GM19455 (cell line): ENCODE measurements at regions not wholly inside any gene's neighbourhood (a gene's known extent, or its start where the extent isn't known, plus 50 kb on each side); places are given as distances from the start of the nearest gene placed in this dataset.
"Not testable (repeated sequence)": the region's sequence is repeated elsewhere in the genome, so short reads cannot be mapped to it uniquely, and the experiment has no call there.

ENCODE experiments used
- ATAC-seq: cut with Tn5 transposase; IDR thresholded peaks from one replicate; pipeline ENCODE4 v1.9.1; 2021; ENCODE audit not compliant: unreplicated experiment

DNA sequence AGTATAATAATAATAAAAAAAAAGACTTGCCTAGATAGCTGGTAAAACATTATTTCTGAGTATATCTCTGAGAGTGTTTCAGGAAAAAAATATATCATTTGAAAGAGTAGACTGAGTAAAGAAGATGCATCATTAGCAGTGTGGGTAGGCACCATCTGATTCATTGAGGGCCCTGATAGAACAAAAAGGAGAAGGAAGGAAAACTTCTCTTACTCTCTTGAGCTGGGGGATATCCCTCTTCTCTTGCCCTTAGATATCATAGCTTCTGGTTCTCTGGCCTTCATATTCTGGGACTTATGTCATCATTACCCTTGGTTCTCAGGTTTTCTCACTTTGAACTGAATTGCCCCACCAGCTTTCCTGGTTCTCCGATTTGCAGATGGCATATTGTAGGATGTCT is 177.6 kb upstream of the EDNRB start:
- no peak for ATAC-seq

GRCh38 chr13:78087966-78088678 is 169.5 kb upstream of the EDNRB start:
- ATAC-seq = no peak

DNA sequence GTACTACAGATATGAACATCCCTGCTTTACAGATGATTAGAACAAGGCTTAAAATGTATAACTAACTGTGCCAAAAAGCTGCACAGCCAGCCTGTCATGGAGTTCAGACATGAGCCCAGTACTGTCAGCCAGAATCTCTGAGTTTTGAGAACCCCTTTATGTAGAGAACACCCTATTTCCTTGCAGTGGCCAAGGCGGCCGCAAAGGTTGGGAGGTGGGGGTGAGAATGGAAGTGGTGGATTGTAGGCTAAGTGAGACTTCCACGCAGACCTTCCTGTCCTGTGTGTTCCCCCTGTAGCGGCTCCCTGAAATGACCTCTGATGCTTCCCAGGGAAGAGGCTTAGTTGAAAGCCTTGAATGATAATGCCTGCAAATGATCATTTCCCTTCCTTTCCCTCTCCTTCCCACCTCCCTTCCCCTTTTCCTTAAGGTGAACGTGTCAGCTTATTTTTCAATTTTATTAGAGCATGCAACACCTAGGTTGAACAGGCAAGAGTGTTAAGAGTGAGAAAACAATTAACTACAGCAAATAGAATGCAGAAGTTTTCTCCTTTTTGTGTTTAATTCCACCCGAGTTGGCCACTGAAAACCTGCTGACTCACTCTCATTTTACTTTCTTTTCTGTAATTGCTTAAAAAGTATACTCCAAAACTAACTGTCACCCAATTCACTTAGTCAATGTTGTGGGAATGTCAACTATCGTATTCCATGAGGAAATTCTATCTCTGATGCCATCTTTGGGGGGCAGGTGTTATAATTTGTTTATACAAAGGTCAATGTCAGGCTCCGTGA is 167.0 kb upstream of the EDNRB start:
- no peak for ATAC-seq

DNA sequence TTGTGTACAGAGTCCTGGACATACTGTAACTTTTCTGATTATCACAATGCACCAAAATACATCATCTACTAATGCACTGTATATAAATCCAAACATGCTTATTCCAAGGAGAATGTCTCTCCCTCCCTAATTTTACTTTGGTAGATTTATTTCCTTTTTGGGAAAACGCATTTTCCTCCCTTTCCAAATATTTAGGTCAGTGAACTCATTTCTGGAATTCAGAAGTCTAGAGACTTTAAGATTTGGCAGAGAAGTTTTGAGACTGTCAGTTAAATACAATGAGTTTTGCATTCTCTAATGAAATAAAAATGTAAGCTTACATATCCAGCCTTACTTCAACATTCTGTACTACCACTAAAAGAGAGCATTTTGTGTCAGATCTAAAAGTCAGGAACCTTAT is 165.8 kb upstream of the EDNRB start:
- ATAC-seq = no peak

DNA sequence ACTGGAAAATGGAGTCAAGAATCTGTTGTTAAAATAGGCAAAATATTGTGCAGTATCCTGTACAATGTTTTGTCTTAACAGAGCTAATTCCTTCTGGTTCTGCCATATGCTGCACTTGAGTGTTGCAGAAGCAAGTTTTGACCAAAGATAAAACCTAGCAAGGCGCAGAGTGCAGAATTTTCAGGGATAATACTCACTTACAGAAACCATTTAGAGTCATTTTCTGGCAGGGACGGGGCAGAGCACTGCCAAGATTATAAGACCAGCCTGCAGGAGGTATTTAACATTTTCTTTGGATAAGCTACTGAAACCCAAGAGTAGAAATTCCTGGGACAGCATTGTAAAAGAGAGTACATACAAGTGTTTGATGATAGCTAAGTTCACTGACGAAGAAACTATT is 159.5 kb upstream of the EDNRB start:
- ATAC-seq = no peak

DNA sequence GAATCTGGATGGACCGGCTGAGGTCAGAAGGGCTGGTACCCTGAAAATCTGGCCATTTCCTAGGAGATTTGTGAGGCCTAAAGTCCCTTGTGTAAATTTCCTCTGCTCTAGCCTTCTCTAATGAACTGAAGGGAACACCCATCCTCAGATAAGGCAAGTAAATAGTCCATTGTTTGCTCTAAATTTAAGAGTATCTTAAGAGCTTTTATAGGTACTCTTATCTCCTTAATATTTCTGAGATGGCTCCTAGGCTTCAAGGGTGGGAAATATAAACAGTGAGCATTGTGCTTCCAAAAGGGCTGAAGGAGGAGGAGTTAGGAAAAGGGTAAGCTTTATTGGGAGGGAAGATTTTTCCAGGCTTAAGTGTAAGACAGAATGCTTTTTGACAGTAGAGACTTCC is 148.7 kb upstream of the EDNRB start:
- no peak for ATAC-seq

GRCh38 chr13:78065141-78065540 is 146.5 kb upstream of the EDNRB start:
- ATAC-seq = no peak

GRCh38 chr13:78061806-78062205 is 143.2 kb upstream of the EDNRB start:
- ATAC-seq = no peak

DNA sequence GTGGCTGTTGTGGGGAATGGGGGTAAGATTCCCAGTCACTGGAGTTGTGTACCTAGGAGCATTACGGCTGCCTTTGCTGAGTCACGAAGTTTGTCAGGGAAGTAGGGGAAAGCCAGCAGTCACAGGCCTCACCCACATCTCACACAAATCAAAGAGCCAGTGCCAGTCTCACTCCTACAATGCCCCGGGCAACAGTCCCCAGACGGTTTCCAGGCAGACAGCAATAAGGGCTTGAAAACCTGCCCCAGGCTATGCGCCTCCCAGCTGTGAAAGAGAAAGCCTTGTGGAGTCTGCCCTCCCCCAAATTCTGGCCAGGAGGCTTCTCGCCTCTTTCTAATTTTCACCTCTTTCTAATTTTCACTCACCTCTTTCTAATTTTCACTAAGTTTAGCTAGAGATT is 142.3 kb upstream of the EDNRB start:
- ATAC-seq = no peak

DNA sequence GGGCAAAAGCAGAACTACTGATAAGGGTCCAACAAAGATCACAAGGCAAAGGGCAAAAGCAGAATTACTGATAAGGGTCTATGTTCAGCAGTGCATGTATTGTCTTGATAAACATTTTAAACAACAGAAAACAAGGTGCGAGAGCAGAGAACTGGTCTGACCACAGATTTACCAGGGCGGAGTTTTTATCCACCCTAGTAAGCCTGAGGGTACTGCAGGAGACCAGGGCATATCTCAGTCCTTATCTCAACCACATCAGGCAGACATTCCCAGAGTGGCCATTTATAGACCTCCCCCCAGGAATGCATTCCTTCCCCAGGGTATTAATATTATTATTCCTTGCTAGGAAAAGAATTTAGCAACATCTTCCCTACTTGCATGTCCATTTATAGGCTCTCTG is 138.2 kb upstream of the EDNRB start:
- ATAC-seq = not testable (repeated sequence)

DNA sequence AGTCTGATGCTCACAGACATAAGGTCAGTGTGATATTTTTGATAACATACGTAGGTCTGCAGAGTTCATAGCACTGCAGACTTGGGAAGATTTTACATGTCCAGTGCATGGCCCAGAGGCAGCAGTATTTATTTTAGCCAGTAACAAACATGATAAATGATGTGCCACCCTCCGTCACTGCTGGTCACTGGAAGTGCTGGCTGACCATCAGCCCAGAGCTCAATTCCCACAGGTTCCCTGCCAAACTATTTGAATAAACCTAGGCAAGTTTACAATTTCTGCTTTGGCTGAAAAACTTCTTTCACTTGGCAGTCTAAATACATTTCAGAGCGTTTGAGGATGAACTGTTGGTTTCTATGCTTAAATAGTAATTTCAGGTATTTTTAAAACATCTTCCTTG is 135.5 kb upstream of the EDNRB start:
- no peak for ATAC-seq

GRCh38 chr13:78047151-78047550 is 128.5 kb upstream of the EDNRB start:
- ATAC-seq = no peak

DNA sequence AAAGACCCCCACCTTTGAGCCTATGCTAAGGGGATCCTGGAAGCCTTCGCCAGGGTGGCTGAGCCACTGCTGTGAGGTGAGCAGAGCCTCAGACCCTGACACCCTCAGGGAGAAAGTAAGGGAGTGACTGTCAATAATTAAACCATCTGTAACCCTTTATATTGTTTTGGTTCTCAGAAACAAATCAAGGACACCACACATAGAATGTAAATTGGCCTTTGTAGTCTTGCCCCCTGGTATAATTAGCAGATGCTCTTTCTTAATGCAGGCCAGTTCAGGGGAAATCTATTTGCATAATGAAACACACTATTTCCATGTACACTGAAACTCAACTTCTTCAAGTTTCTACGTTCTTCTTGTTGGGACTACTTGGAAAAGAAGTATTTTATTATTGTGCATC is 127.7 kb upstream of the EDNRB start:
- peak; percentile 69 for ATAC-seq

GRCh38 chr13:78045916-78046315 is 127.3 kb upstream of the EDNRB start:
- peak; percentile 20 for ATAC-seq

- ATAC-seq = not testable (repeated sequence)
These were observed 122.7 kb upstream of the EDNRB start for GRCh38 chr13:78041366-78041765.

GRCh38 chr13:78040205-78040830 is 121.7 kb upstream of the EDNRB start:
- no peak for ATAC-seq

DNA sequence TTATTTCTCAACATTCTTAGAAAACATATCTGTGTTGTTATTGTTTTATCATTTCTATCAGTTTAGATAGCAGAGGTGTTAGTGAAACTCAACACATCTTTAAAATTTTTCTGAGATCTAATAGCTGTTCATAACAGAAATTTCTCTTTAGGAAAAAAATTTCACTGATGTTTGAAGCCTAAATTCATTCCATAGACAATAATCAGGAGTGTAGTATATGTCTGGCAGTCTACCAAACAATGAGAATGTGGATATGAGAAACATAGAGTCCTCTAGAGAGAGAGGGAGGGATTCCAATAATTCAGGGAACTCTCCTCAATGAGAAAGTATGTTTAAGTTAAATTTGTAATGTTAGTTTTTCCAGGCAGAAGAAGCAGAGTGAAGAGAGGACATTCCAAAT is 118.2 kb upstream of the EDNRB start:
- ATAC-seq = no peak

DNA sequence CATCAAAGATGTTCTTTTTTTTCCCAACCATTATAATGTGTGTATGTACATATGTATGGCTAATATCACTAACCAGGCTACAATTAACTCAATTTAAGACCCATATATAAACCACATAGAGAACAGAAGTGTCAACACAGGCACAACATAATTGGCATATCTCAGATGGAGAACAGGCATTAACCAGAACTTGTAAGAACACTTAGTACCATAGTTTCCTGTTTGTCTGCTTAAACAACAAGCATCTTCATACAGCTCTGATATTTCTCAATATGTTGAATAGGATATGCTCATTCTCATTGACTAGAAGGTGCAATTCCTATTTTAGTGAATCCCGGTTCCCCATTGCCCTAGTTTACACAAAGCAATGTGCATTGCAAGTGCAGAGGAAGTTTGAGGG is 116.9 kb upstream of the EDNRB start:
- no peak for ATAC-seq

GRCh38 chr13:78033509-78033908 is 114.9 kb upstream of the EDNRB start:
- ATAC-seq = no peak

- ATAC-seq = no peak
These were observed 113.5 kb upstream of the EDNRB start for GRCh38 chr13:78032132-78032531.

- ATAC-seq = no peak
These were observed 111.8 kb upstream of the EDNRB start for GRCh38 chr13:78030341-78030896.

DNA sequence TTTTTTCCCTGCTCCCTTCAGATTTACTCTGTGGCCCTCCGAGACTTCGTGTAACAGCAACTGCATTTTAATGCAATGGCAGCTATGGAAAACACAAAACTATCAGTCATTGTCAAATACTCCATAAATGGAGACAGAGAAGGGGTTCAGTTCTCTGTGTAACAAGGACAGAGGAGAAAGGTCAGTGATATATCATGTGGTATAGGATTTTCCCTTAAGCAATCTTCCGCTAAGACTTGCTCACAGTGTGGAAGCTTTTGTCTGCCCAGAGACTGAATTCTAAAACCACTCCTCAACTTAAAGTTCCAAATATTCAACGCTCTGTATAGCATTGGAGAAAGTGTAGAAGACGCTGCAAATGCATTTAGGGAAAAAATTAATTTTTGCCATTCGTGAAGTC is 111.3 kb upstream of the EDNRB start:
- ATAC-seq = no peak
